SJSA1 (cell line): ENCODE measurements at regions not wholly inside any gene's neighbourhood (a gene's known extent, or its start where the extent isn't known, plus 50 kb on each side); places are given as distances from the start of the nearest gene placed in this dataset.

Experiments used
- DNase-seq, 2 experiments: peaks; one replicate each; pipeline ENCODE4 v3.0.0-alpha.2; 2015 to 2020; ENCODE audit warnings: low spot score in 2 of 2, low read depth in 1 of 2
- H3K27ac ChIP-seq: fragments of 250-450 bp; sonication (Bioruptor Pico); 2 replicates; pipeline ENCODE4 v1.5.1; 2020; ENCODE audit warnings: mild to moderate bottlenecking, moderate library complexity
- H3K27me3 ChIP-seq: fragments of 250-450 bp; sonication (Bioruptor Pico); replicated peaks from 2 replicates; pipeline ENCODE4 v1.5.1; 2020; ENCODE audit warnings: mild to moderate bottlenecking, moderate library complexity
- H3K36me3 ChIP-seq: fragments of 250-450 bp; sonication (Bioruptor Pico); 2 replicates; pipeline ENCODE4 v1.5.1; 2020; ENCODE audit warnings: mild to moderate bottlenecking
- H3K4me1 ChIP-seq: fragments of 250-450 bp; sonication (Bioruptor Pico); replicated peaks from 2 replicates; pipeline ENCODE4 v1.6.1; 2021; ENCODE audit warnings: mild to moderate bottlenecking
- H3K4me3 ChIP-seq: fragments of 250-450 bp; sonication (Bioruptor Pico); 2 replicates; pipeline ENCODE4 v1.5.1; 2020; ENCODE audit warnings: mild to moderate bottlenecking
- H3K9me3 ChIP-seq: fragments of 250-450 bp; sonication (Bioruptor Pico); replicated peaks from 2 replicates; pipeline ENCODE4 v1.5.1; 2020; ENCODE audit warnings: mild to moderate bottlenecking

DNA sequence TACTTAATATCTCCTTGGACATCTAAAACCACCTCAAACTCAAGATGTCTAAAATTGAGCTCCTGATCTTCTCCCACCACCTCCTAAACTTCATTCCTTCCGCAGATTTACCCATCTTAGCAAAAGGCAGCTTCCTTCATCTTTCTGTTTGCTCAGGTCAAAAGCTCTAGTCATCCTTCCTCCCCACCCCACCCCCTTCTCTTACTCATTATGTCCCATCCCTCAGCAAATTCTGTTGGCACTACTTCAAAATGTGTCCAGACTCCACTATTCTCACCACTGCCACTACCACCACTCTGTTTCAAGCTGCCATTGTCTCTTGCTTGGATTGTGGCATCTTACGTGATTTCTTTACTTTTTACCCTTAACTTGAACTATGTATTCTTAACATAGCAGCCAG is 59.2 kb upstream of the ZDHHC17 start:
- DNase-seq: no peak
- Histone ChIP-seq H3K4me3 (no peak overlapping the region), H3K4me1 (peaks cover 31% of the 10 kb centered on the region), H3K36me3 (no peaks in the 10 kb centered on the region), H3K9me3 (no peaks in the 10 kb centered on the region), H3K27me3 (no peaks in the 10 kb centered on the region), H3K27ac (no peak overlapping the region)

DNA sequence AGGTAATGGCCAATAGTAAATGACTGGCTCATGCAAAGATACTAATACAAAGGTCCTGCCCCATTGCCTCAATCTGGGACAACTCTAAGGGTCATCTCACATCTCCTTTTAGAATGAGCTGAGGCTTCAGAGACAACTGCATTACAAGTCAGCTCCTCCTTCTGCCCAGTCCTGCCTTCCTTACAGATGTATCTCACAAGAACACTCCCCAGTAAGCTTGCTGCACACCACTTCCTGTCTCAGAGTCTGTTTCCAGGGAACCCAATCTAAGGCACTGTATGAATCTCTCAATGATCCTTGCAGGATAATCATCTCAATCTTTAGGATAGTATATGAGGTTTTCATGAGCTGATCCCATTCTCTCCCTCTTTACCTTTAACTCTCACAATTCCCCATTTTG is 57.8 kb upstream of the ZDHHC17 start:
- Histone ChIP-seq H3K4me3 (no peak overlapping the region), H3K27me3 (no peaks in the 10 kb centered on the region), H3K27ac (no peak overlapping the region), H3K9me3 (no peaks in the 10 kb centered on the region), H3K4me1 (peaks cover 32% of the 10 kb centered on the region), H3K36me3 (no peaks in the 10 kb centered on the region)
- DNase-seq: no peak

DNA sequence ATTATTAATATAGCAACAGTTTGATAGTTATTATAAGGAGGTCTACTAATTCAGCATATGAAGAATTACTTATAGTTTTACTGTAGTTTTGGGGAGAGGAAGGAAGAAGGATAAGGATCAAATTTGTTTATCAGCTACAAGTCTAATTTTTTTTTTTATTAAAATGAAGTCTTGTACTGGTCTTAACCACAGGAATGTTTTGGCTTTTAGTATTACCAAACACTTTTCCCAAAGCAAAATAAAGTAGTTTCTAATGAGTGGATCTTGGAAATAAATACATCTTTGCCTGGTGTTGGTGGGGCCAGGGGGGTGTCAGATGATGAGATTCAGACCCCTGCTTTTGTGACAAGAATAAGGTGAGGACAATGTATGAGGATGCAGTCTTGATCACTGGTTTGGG is 57.2 kb upstream of the ZDHHC17 start:
- Histone ChIP-seq H3K4me1 (peaks cover 37% of the 10 kb centered on the region), H3K36me3 (no peaks in the 10 kb centered on the region), H3K27ac (no peak overlapping the region), H3K4me3 (no peak overlapping the region), H3K27me3 (no peaks in the 10 kb centered on the region), H3K9me3 (no peaks in the 10 kb centered on the region)
- DNase-seq: no peak

DNA sequence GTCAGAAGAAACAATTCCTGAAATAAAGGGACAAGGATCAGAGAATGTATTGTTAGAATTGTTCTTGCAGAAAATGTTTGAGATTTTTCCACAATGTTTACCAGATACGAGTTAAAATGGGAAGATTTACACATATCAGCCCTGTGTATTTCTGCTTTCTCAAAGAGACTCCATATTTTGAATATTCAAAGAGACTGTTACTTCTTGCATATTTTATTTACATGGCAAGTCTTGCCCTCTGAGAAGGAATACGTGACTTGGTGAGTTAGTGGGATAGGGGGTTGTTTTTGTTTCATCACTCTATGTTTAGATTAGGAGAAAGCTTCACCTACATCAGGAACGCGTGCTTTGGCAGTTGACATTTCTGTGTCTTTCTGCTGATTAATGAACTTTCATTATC is 56.1 kb upstream of the ZDHHC17 start:
- H3K27me3 ChIP-seq: no peaks in the 10 kb centered on the region
- H3K36me3 ChIP-seq: no peaks in the 10 kb centered on the region
- no peak overlapping the region for H3K4me3 ChIP-seq
- H3K9me3 ChIP-seq: no peaks in the 10 kb centered on the region
- peaks cover 37% of the 10 kb centered on the region for H3K4me1 ChIP-seq
- DNase-seq: no peak
- H3K27ac ChIP-seq: no peak overlapping the region

DNA sequence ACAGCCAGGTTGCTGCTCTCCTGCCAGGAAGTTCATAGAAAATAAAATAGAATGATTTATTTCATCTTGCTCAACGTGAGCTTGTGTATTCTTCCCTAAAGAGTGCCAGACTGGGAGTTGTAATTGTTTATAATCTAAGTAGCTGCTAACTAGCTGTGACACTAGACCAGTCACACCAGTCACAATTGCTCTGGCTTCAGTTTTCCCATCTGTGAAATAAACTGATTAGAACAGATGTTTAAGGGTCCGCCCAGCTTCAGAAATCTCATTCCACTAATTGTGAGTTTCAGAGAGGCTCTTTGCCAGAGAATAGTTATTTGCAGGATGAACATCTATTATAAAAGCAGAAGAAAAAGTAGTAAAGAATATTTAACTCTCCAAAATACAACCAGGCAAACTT is 55.6 kb upstream of the ZDHHC17 start:
- DNase-seq: no peak
- Histone ChIP-seq H3K4me3 (no peak overlapping the region), H3K27ac (no peak overlapping the region), H3K4me1 (peaks cover 37% of the 10 kb centered on the region), H3K36me3 (no peaks in the 10 kb centered on the region), H3K9me3 (no peaks in the 10 kb centered on the region), H3K27me3 (no peaks in the 10 kb centered on the region)

DNA sequence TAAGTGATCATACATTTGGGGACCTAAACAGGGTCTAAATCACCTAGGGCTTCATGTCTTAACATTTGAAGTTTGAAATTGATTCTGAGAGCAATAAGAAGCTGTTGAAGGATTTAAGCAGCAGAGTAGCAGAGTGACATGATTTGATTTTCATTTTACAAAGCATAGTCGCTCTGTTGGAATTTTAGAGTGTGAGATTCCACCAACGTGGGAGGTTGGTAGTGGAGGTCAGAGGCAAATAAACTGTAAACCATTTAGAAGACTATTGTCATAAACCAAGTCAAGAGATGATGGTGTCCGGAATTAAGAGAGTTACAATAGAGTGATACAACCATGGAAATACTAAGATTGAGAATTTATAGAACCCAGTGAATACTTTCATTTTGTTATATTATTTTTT is 52.7 kb upstream of the ZDHHC17 start:
- peaks cover 26% of the 10 kb centered on the region for H3K4me1 ChIP-seq
- H3K36me3 ChIP-seq: no peaks in the 10 kb centered on the region
- no peak overlapping the region for H3K4me3 ChIP-seq
- DNase-seq: no peak
- H3K27me3 ChIP-seq: no peaks in the 10 kb centered on the region
- no peak overlapping the region for H3K27ac ChIP-seq
- no peaks in the 10 kb centered on the region for H3K9me3 ChIP-seq

DNA sequence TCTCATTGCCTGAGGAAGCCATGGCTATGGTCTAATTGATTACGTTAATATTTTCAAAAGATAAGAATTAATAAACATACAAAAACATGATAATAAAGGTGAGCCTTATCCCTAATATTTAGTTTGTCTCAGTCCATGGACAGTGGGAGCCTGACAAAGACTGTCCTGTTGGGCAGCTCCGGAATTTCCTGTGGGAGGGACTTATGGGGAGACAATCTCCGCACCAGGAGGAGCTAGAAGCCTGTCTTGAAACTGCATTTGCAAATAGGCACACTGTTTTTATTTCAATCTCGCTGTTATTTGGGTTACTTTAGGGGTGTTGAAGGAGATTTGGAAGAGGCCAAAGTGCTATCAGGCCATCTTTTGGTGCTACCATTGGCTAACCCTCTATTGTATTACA is 50.8 kb upstream of the ZDHHC17 start:
- peaks cover 10% of the 10 kb centered on the region for H3K4me1 ChIP-seq
- no peak for DNase-seq
- no peaks in the 10 kb centered on the region for H3K36me3 ChIP-seq
- no peaks in the 10 kb centered on the region for H3K9me3 ChIP-seq
- no peak overlapping the region for H3K27ac ChIP-seq
- no peak overlapping the region for H3K4me3 ChIP-seq
- H3K27me3 ChIP-seq: no peaks in the 10 kb centered on the region

DNA sequence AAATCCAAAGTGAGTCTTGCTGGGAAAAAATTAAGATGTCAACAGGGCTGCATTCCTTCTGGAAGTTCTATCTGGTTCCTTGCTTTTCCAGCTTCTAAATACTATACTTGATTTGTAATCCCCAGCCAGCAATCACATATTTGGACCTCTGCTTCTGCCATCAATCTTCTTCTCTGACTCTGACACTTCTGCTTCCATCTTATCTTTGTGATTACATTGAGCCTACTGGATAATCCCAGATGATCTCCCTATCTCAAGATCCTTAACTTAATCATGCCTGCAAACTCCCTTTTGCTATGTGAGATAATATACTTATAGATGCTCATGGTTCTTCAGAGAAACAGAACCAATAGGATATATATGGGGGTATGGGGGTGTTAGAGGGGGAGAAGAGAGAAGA is 49.9 kb upstream of the ZDHHC17 start:
- Histone ChIP-seq H3K27ac (no peak overlapping the region), H3K36me3 (no peaks in the 10 kb centered on the region), H3K27me3 (no peaks in the 10 kb centered on the region), H3K9me3 (no peaks in the 10 kb centered on the region), H3K4me1 (peaks cover 9% of the 10 kb centered on the region), H3K4me3 (no peak overlapping the region)
- no peak for DNase-seq
